Nephron progenitor cell (in vitro differentiated cells): ENCODE measurements at regions not wholly inside any gene's neighbourhood (a gene's known extent, or its start where the extent isn't known, plus 50 kb on each side); places are given as distances from the start of the nearest gene placed in this dataset.

Experiments used
- DNase-seq: peaks from one replicate; pipeline ENCODE4 v3.0.0; 2021
- H3K27ac Mint-ChIP-seq: 2 replicates; pipeline ENCODE4 v1.8.0; 2021; ENCODE audit warnings: mild to moderate bottlenecking, moderate library complexity, mixed read lengths
- H3K27me3 Mint-ChIP-seq: 2 replicates; pipeline ENCODE4 v1.8.0; 2021; ENCODE audit warnings: mild to moderate bottlenecking, low read depth, mixed read lengths; ENCODE audit not compliant: poor library complexity
- H3K36me3 Mint-ChIP-seq: 2 replicates; pipeline ENCODE4 v1.8.0; 2021; ENCODE audit warnings: low read depth, mixed read lengths
- H3K4me1 Mint-ChIP-seq: 2 replicates; pipeline ENCODE4 v1.8.0; 2021; ENCODE audit warnings: mixed read lengths
- H3K4me3 Mint-ChIP-seq: 2 replicates; pipeline ENCODE4 v1.8.0; 2021; ENCODE audit warnings: mild to moderate bottlenecking, moderate library complexity, mixed read lengths
- H3K9me3 Mint-ChIP-seq: 2 replicates; pipeline ENCODE4 v1.8.0; 2021; ENCODE audit warnings: mild to moderate bottlenecking, moderate library complexity, mixed read lengths
- TF ChIP-seq, protein P1 (sequence below): fragments of 200-600 bp; sonication (generic); IDR thresholded peaks from 2 replicates; pipeline ENCODE4 v1.5.0; 2021; ENCODE audit warnings: antibody characterized with exemption

DNA sequence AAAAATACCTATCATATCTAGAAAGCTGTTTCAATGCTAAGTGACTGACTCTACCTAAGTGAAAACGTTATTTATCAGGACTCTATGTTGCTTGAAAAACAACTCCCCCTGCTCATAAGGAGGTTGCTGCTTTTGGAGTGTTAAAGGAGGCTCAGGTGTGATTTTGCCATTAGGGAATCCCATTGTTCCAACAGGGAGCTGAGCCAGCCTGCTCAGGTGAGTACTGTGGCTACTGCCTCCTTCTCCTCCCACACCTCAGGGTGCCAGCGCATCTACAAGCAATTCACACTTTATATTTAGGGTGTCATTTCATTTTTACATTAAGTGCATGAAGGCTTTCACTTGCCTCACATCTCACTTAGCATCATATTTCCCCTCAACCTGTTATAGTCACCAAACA is 84.7 kb downstream of the SEM1 start:
- Mint-ChIP-seq H3K27me3 (peaks cover 8% of the 10 kb centered on the region), H3K27ac (no peak overlapping the region), H3K36me3 (no peaks in the 10 kb centered on the region), H3K4me3 (no peak overlapping the region), H3K4me1 (no peaks in the 10 kb centered on the region), H3K9me3 (no peaks in the 10 kb centered on the region)
- TF ChIP-seq, protein P1, sequence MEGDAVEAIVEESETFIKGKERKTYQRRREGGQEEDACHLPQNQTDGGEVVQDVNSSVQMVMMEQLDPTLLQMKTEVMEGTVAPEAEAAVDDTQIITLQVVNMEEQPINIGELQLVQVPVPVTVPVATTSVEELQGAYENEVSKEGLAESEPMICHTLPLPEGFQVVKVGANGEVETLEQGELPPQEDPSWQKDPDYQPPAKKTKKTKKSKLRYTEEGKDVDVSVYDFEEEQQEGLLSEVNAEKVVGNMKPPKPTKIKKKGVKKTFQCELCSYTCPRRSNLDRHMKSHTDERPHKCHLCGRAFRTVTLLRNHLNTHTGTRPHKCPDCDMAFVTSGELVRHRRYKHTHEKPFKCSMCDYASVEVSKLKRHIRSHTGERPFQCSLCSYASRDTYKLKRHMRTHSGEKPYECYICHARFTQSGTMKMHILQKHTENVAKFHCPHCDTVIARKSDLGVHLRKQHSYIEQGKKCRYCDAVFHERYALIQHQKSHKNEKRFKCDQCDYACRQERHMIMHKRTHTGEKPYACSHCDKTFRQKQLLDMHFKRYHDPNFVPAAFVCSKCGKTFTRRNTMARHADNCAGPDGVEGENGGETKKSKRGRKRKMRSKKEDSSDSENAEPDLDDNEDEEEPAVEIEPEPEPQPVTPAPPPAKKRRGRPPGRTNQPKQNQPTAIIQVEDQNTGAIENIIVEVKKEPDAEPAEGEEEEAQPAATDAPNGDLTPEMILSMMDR = no peak
- no peak for DNase-seq

DNA sequence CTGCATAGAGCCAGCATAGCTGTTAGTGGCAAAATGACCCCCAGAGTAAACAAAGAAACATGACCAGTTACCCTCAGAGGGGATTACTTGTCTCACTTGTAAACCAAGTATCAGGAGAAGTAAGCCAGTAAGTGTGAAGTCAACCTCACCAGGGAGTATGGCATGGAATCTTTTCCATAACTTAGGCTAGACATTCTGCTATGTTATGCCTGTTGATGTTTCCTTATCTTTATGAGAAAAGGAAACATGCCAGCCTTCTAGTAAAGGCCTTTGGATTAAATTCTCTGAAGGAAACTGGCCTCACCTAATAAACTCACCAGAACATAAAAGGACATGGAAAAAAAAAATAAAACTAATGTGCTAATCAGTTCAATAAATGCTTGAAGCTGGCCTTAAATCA is 87.7 kb downstream of the SEM1 start:
- Mint-ChIP-seq H3K9me3 (no peaks in the 10 kb centered on the region), H3K4me3 (no peak overlapping the region), H3K4me1 (no peaks in the 10 kb centered on the region), H3K36me3 (no peaks in the 10 kb centered on the region), H3K27ac (no peak overlapping the region), H3K27me3 (peaks cover 8% of the 10 kb centered on the region)
- no peak for DNase-seq
- TF ChIP-seq, protein P1 = no peak

DNA sequence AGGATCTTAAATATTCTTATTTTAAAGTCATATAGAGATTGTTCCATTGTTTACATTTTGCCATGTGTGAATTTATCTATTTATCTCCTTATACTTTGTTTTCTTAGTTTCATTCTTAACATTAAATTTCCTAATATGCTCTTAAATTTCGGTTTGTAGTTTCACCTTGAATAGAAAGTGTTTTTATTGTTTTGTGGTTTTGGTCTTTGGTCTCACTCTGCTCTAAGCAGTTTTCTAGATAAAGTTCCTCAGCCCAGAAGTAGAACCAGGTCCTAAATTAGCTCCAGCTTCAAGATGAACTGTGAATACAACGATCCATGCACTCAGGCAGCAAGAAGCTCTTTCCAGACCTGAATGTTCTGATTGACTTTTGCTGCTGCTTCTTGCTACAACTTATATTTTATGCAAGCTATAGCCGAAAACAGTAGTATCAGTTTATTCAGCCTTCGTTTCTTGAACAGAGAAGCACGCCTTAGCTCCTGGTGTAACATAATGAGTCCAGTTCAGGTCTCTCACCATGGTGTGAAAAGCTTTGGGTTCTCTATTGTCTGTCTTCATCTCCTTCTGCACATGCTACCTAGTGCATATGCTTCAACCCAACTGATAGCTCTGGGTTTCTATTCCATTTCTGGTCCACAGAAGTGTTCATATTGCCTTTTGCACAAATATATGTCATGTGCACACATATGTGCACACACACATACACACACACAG is 95.3 kb downstream of the SEM1 start:
- Mint-ChIP-seq H3K9me3 (no peaks in the 10 kb centered on the region), H3K27me3 (no peaks in the 10 kb centered on the region), H3K36me3 (no peaks in the 10 kb centered on the region), H3K4me1 (no peaks in the 10 kb centered on the region), H3K4me3 (no peak overlapping the region), H3K27ac (no peak overlapping the region)
- no peak for DNase-seq
- TF ChIP-seq, protein P1 = no peak

DNA sequence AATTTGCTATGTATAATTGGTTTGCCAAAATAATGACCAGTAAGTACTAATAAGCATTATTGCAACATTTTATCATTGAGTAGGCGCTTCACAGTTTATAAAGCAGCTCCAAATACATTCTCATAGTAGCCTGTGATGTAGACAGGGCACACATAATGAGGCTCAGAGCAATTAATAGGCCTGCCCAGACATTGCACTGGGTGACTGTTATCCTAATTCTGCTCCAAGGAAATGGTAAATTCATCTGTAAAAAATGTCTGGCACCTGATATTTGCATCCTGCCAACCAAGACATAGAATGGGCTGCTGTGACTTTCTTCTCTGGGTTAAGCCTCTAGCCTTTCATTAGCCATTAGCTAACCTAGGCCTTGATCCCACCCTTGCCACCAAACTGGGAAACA is 97.6 kb downstream of the SEM1 start:
- no peaks in the 10 kb centered on the region for H3K36me3 Mint-ChIP-seq
- TF ChIP-seq, protein P1 = no peak
- H3K4me3 Mint-ChIP-seq = no peak overlapping the region
- H3K27me3 Mint-ChIP-seq = no peaks in the 10 kb centered on the region
- no peak for DNase-seq
- no peak overlapping the region for H3K27ac Mint-ChIP-seq
- H3K4me1 Mint-ChIP-seq = no peaks in the 10 kb centered on the region
- H3K9me3 Mint-ChIP-seq = no peaks in the 10 kb centered on the region

DNA sequence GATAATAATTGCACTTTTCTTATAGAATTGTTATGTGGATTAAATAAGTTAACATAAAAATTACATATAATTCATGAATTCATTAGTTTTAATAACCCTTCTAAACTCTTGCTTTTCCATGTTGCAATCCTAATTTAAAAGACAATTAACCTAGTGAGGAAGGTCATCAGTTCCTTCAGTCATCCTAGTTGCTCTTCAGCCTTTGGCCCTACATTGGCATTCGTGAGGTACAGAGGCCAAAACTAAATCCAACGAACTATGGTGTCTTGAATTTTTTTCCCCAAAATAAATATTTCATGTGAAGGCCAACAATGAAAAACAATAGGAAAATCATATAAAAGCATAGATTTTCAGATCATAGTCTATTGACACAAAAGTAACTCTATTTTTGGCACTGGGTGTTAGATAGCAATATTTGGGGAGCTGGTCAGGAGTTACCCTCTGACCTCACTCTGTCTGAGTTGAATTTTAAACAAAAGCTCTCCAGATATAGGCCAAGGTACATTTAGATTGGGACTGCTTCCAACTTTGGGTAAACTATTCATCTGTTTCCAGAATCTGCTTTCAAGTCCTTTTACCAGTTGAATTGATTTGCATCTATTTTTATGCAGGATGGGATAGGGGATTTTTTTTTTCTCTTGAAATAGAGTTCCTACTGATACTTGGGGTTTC is 104.5 kb downstream of the SEM1 start:
- H3K4me1 Mint-ChIP-seq = no peaks in the 10 kb centered on the region
- TF ChIP-seq, protein P1 = no peak

More for the DNA sequence above, 104.5 kb downstream of the SEM1 start:
- DNase-seq = no peak
- H3K4me3 Mint-ChIP-seq = no peak overlapping the region
- H3K27ac Mint-ChIP-seq = no peak overlapping the region
- H3K9me3 Mint-ChIP-seq = no peaks in the 10 kb centered on the region
- no peaks in the 10 kb centered on the region for H3K36me3 Mint-ChIP-seq
- H3K27me3 Mint-ChIP-seq = no peaks in the 10 kb centered on the region
